Right atrium auricular region (tissue), 2 donors: ENCODE measurements at regions not wholly inside any gene's neighbourhood (a gene's known extent, or its start where the extent isn't known, plus 50 kb on each side); places are given as distances from the start of the nearest gene placed in this dataset.

ENCODE experiments used
- DNase-seq: peaks from one replicate; pipeline ENCODE4 v3.0.0-alpha.2; 2019; ENCODE audit warnings: low spot score
- H3K27ac ChIP-seq, 2 donors: fragments of 200-600 bp; sonication (generic); 1 replicate in 1 of 2; 2 replicates in 1 of 2; pipeline ENCODE4 v1.5.1; 2016 to 2019
- H3K27me3 ChIP-seq, 2 donors: fragments of 200-600 bp; sonication (generic); one replicate each; pipeline versions ENCODE4 v1.5.1 to v1.6.0; 2017 to 2019
- H3K36me3 ChIP-seq: fragments of 200-600 bp; sonication (generic); one replicate; pipeline ENCODE4 v1.5.1; 2016
- H3K4me1 ChIP-seq, 2 donors: fragments of 200-600 bp; sonication (generic); one replicate each; pipeline versions ENCODE4 v1.5.1 to v1.6.0; 2017 to 2019
- H3K4me3 ChIP-seq, 2 donors: fragments of 200-600 bp; sonication (generic); 1 replicate in 1 of 2; 2 replicates in 1 of 2; pipeline ENCODE4 v1.5.1; 2017 to 2019; ENCODE audit warnings: mild to moderate bottlenecking in 1 of 2, moderate library complexity in 1 of 2
- H3K9me3 ChIP-seq, 2 donors: fragments of 200-600 bp; sonication (generic); one replicate each; pipeline ENCODE4 v1.5.1; 2019
- CTCF ChIP-seq, 2 donors: fragments of 200-600 bp; sonication (generic); IDR thresholded peaks; one replicate each; pipeline ENCODE4 v1.5.1; 2019; ENCODE audit warnings: antibody characterized with exemption in 2 of 2

DNA sequence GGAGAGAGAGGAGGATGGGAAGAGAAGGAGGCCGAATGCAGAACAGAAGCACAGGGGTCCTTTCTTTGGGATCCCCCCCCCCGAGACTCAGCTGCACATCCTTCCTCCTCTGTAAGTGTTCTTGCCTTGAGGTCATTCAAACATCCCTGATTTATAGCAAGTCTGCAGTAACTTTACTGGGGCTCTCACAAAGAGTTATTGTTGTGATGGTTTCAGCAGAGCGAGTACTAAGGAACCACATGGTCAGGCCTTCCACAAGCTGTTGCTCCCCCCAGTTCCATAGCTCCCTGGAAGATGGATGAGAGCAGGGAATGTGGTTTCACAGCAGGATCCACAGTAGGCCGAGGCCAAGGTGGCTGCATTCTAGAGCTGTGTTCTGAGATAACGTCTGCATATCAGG is 351.4 kb upstream of the CDH4 start:
- Histone ChIP-seq H3K27me3 (no peaks in the 10 kb centered on the region), H3K9me3 (peaks cover 0 to 19% of the 10 kb centered on the region in 2 donors), H3K4me3 (no peak overlapping the region), H3K4me1 (no peaks in the 10 kb centered on the region), H3K27ac (no peak overlapping the region), H3K36me3 (no peaks in the 10 kb centered on the region)
- no peak for TF ChIP-seq CTCF (IDR thresholded peaks at IDR 0.05)
- no peak for DNase-seq

- Histone ChIP-seq H3K4me1 (no peaks in the 10 kb centered on the region), H3K4me3 (no peak overlapping the region), H3K36me3 (no peaks in the 10 kb centered on the region), H3K9me3 (peaks cover 0 to 19% of the 10 kb centered on the region in 2 donors), H3K27me3 (no peaks in the 10 kb centered on the region), H3K27ac (no peak overlapping the region)
- no peak for DNase-seq
- TF ChIP-seq CTCF (IDR thresholded peaks at IDR 0.05), result no peak
Measured at GRCh38 chr20:60901831-60902230, 350.2 kb upstream of the CDH4 start.

DNA sequence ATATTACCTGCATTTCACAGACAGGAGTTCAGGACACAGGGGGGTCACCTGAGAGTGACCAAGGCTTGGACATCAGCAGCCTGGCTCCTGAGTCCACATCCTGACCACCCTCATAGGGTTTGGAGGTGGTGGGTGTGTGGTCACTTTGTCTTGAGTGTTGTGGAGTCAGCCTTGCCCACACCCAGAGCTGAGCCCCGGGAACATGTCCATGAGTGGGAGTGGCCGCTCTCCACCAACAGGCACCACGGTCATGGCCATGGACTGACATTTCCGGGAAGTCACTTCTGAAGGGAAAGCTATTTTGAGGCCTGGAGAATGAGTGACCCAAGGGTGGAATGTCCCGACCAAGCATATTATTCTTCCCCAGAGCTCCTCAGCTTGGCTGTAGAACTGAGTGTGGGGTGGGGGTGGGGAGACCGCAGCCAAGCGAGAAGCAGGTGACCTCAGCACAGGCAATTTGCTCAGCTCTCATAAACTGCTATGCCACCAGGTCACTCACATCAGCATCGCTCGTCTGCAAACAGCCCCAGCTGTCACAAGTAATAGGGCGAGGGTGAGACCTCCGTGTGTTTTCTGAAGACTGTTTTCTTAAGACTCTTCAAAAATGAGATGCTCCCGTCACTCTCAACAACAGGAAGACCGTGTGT is 348.6 kb upstream of the CDH4 start:
- Histone ChIP-seq H3K36me3 (no peaks in the 10 kb centered on the region), H3K9me3 (peaks cover 0 to 19% of the 10 kb centered on the region in 2 donors), H3K4me3 (no peak overlapping the region), H3K27me3 (no peaks in the 10 kb centered on the region), H3K27ac (no peak overlapping the region), H3K4me1 (no peaks in the 10 kb centered on the region)
- no peak for DNase-seq
- no peak for TF ChIP-seq CTCF (IDR thresholded peaks at IDR 0.05)

DNA sequence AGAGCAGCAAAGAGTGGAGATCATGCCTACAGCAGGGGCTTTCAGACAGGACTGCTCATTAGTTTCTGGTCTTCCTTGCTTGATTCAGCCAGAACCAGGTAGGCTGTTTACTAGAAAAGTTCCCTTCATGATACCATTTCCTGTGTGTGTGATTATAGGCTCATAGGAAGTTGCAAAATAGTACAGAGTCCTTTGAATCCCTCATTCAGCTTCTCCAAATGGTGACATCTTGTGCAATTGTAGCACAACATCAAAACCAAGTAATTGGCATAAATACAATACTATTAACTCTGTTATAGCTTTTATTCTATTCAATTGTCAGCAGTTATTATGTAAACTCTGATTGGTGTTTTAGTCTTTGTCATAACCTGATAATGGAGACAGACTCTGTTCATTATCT is 347.3 kb upstream of the CDH4 start:
- DNase-seq, result no peak
- Histone ChIP-seq H3K36me3 (no peaks in the 10 kb centered on the region), H3K27ac (no peak overlapping the region), H3K4me3 (no peak overlapping the region), H3K4me1 (no peaks in the 10 kb centered on the region), H3K27me3 (no peaks in the 10 kb centered on the region), H3K9me3 (peaks cover 0 to 19% of the 10 kb centered on the region in 2 donors)
- TF ChIP-seq CTCF (IDR thresholded peaks at IDR 0.05), result no peak

DNA sequence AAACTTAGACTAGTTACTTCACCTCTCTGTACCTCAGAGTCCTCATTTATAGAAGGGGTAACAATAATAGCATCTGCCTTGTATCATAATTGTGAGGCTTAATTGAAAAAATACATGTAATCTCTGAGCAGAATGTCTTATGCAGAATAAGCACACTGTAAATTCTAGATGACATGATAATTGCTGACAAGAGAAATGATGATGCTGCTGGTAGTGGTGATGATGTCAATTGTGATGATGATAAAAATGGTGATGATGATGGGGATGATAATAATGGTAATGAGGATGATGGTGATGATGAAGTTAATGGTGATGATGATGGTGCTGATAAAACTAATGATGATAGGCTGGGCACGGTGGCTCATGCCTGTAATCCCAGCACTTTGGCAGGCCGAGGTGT is 346.1 kb upstream of the CDH4 start:
- Histone ChIP-seq H3K9me3 (peaks cover 0 to 19% of the 10 kb centered on the region in 2 donors), H3K27ac (no peak overlapping the region), H3K36me3 (no peaks in the 10 kb centered on the region), H3K4me3 (no peak overlapping the region), H3K4me1 (no peaks in the 10 kb centered on the region), H3K27me3 (no peaks in the 10 kb centered on the region)
- no peak for TF ChIP-seq CTCF (IDR thresholded peaks at IDR 0.05)
- DNase-seq, result no peak

GRCh38 chr20:60906555-60906954 is 345.5 kb upstream of the CDH4 start:
- H3K36me3 ChIP-seq, result no peaks in the 10 kb centered on the region
- no peak overlapping the region for H3K27ac ChIP-seq
- H3K9me3 ChIP-seq, result peaks cover 0 to 12% of the 10 kb centered on the region in 2 donors
- DNase-seq, result no peak
- no peaks in the 10 kb centered on the region for H3K4me1 ChIP-seq
- no peak overlapping the region for H3K4me3 ChIP-seq
- H3K27me3 ChIP-seq, result no peaks in the 10 kb centered on the region
- TF ChIP-seq CTCF (IDR thresholded peaks at IDR 0.05), result no peak
